ENCODE measurements at regions not wholly inside any gene's neighbourhood (a gene's known extent, or its start where the extent isn't known, plus 50 kb on each side); places are given as distances from the start of the nearest gene placed in this dataset.

DNA sequence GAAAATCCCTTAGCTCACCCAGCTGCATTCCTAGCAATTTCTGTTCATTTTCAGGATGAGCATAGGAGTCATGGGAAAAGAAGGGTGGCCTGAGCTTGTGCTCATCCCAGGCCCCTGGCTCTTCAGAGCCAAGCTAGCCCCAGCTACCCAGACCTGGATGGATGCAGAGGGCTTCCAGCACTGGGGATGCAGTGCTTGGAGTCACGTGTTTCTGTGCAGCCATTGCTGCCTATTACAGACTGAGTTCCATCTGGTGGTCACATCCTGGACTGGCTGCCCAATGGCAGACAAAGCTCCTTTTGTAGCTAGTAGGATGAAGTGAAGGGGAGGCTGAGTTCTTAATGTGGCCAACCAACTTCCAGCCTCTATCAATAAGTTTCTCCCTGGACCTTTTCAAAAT lies 54.2 kb upstream of the JDP2 start (continued):
- TF ChIP-seq SMC3 (conservative IDR thresholded peaks at IDR 0.05; ENCODE audit: insufficient read depth, low read depth, low read length): no peak
- TF ChIP-seq, protein P1, sequence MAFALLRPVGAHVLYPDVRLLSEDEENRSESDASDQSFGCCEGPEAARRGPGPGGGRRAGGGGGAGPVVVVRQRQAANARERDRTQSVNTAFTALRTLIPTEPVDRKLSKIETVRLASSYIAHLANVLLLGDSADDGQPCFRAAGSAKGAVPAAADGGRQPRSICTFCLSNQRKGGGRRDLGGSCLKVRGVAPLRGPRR (CRISPR knock-in tag; IDR thresholded peaks at IDR 0.05): no peak
- TF ChIP-seq XRCC5 (IDR thresholded peaks at IDR 0.05; ENCODE audit: low read depth, low read length): no peak
- no peak for TF ChIP-seq CHD1 (IDR thresholded peaks at IDR 0.05; ENCODE audit: low read length)
- TF ChIP-seq YY1 (IDR thresholded peaks at IDR 0.05; ENCODE audit: borderline replicate concordance in 1 of 3, control insufficient read depth in 1 of 3, extremely low read depth in 1 of 3, insufficient read depth in 3 of 3, insufficient read length in 1 of 3, insufficient replicate concordance in 2 of 3, low read depth in 1 of 3, low read length in 2 of 3): no peak
- no peak for TF ChIP-seq NELFE (IDR thresholded peaks at IDR 0.05; ENCODE audit: insufficient read depth, insufficient read length)
- no peak for TF ChIP-seq GATAD2B (IDR thresholded peaks at IDR 0.05; ENCODE audit: borderline replicate concordance)
- TF ChIP-seq, protein P2, sequence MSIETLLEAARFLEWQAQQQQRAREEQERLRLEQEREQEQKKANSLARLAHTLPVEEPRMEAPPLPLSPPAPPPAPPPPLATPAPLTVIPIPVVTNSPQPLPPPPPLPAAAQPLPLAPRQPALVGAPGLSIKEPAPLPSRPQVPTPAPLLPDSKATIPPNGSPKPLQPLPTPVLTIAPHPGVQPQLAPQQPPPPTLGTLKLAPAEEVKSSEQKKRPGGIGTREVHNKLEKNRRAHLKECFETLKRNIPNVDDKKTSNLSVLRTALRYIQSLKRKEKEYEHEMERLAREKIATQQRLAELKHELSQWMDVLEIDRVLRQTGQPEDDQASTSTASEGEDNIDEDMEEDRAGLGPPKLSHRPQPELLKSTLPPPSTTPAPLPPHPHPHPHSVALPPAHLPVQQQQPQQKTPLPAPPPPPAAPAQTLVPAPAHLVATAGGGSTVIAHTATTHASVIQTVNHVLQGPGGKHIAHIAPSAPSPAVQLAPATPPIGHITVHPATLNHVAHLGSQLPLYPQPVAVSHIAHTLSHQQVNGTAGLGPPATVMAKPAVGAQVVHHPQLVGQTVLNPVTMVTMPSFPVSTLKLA (conservative IDR thresholded peaks at IDR 0.05): no peak

DNA sequence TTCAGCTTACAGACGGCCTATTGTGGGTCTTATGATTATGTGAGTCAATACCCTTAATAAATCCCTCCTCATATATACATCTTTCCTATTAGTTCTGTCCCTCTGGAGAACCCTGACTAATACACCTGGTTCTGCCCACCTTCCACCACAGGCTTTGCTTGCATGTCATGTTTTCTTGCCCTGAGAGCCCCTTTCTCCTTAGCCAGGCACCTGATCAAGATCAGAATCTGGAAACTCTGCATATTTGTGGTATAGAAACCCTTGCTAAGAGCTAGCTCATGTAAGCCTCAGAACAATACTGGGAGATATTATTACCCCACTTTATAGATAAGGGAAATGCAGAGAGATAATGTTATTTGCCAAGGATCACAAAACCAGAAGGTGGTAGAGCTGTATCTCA lies 52.9 kb upstream of the JDP2 start:
- Histone ChIP-seq H3K4me1 (replicated peaks in 1 of 2; ENCODE audit: control insufficient read depth in 2 of 2, insufficient read depth in 2 of 2, low read length in 2 of 2) (no peaks in the 10 kb centered on the region), H3K36me3 (ENCODE audit: control insufficient read depth, insufficient read depth, low read length) (no peaks in the 10 kb centered on the region), H3K4me3 (no peak overlapping the region), H4K20me1 (replicated peaks; ENCODE audit: control insufficient read depth, insufficient read depth, low read length) (no peaks in the 10 kb centered on the region), H3K27ac (ENCODE audit: extremely low read depth, low read depth, low read length) (no peak overlapping the region), H3K79me2 (ENCODE audit: control insufficient read depth, insufficient read depth, low read length) (no peaks in the 10 kb centered on the region), H3K9me3 (replicated peaks; ENCODE audit: control insufficient read depth, insufficient read depth, low read depth, low read length) (no peaks in the 10 kb centered on the region), H3K9me1 (ENCODE audit: control insufficient read depth, insufficient read depth, low read length) (no peaks in the 10 kb centered on the region), H3K27me3 (ENCODE audit: control insufficient read depth in 2 of 2, insufficient read depth in 2 of 2, low read length in 2 of 2) (peaks cover 0 to 6% of the 10 kb centered on the region in 2 experiments; a peak in 2 of 5 replicates), H3K9ac (ENCODE audit: insufficient read depth in 1 of 2, low read depth in 2 of 2, low read length in 2 of 2) (no peak overlapping the region), H3K4me2 (ENCODE audit: insufficient read depth, low read length) (no peak overlapping the region), H2AFZ (ENCODE audit: low read depth, low read length) (no peak overlapping the region)
- CTCF ChIA-PET (ENCODE audit: low intra/inter-chr PET ratio): no interaction called here
- DNase-seq (ENCODE audit: extremely low read depth in 1 of 4, low spot score in 3 of 4): no peak
- WGBS (ENCODE audit: insufficient coverage, low coverage, missing lambda C conversion rate): 0% methylated on average over 1 of the region's 1 CpG
- in situ Hi-C loops (cut with MboI): no loop called here
- BruUV-seq (replicated peaks): no TSS peak
- POLR2A ChIA-PET: no interaction called here
- ATAC-seq: no peak
- FAIRE-seq: no peak
- intact Hi-C loops (cut with micrococcal nuclease): no loop called here
- TF ChIP-seq ILK (tag; IDR thresholded peaks at IDR 0.05; ENCODE audit: borderline replicate concordance, low read depth) (no peak), CTBP1 (IDR thresholded peaks at IDR 0.05; ENCODE audit: borderline replicate concordance) (no peak), NFIX (CRISPR knock-in tag; IDR thresholded peaks at IDR 0.05; ENCODE audit: low read depth) (no peak), PHF21A (IDR thresholded peaks at IDR 0.05; ENCODE audit: borderline replicate concordance, low read depth) (no peak), RBM39 (optimal IDR thresholded peaks at IDR 0.05; ENCODE audit: low read depth, low read length) (no peak), CCAR2 (IDR thresholded peaks at IDR 0.05; ENCODE audit: low read depth, low read length) (no peak), OTX1 (CRISPR knock-in tag; IDR thresholded peaks at IDR 0.05) (no peak), ZNF197 (CRISPR knock-in tag; IDR thresholded peaks at IDR 0.05; ENCODE audit: low read depth) (no peak)
- TF ChIP-seq, protein P3, sequence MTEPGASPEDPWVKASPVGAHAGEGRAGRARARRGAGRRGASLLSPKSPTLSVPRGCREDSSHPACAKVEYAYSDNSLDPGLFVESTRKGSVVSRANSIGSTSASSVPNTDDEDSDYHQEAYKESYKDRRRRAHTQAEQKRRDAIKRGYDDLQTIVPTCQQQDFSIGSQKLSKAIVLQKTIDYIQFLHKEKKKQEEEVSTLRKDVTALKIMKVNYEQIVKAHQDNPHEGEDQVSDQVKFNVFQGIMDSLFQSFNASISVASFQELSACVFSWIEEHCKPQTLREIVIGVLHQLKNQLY (CRISPR knock-in tag; conservative IDR thresholded peaks at IDR 0.05): no peak
- TF ChIP-seq, protein P4, sequence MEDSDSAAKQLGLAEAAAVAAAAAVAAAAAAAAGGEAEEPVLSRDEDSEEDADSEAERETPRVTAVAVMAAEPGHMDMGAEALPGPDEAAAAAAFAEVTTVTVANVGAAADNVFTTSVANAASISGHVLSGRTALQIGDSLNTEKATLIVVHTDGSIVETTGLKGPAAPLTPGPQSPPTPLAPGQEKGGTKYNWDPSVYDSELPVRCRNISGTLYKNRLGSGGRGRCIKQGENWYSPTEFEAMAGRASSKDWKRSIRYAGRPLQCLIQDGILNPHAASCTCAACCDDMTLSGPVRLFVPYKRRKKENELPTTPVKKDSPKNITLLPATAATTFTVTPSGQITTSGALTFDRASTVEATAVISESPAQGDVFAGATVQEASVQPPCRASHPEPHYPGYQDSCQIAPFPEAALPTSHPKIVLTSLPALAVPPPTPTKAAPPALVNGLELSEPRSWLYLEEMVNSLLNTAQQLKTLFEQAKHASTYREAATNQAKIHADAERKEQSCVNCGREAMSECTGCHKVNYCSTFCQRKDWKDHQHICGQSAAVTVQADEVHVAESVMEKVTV (CRISPR knock-in tag; IDR thresholded peaks at IDR 0.05): no peak
